Mesenchymal stem cell (in vitro differentiated cells and primary cell): ENCODE measurements at regions not wholly inside any gene's neighbourhood (a gene's known extent, or its start where the extent isn't known, plus 50 kb on each side); places are given as distances from the start of the nearest gene placed in this dataset.
"Not testable (repeated sequence)": the region's sequence is repeated elsewhere in the genome, so short reads cannot be mapped to it uniquely, and the experiment has no call there.

ENCODE experiments used
- DNase-seq: peaks from one replicate; pipeline ENCODE4 v3.0.0-alpha.2; 2013
- H2AFZ ChIP-seq: one replicate; pipeline ENCODE4 v1.6.1; 2013; ENCODE audit warnings: low read depth, mild to moderate bottlenecking, control low read depth, inconsistent platforms, low read length, moderate library complexity
- H2AK5ac ChIP-seq: 2 replicates; pipeline ENCODE4 v1.6.1; 2013; ENCODE audit warnings: low read length, moderate library complexity, mild to moderate bottlenecking, inconsistent platforms; ENCODE audit not compliant: severe bottlenecking
- H2BK120ac ChIP-seq: one replicate; pipeline ENCODE4 v1.6.1; 2013; ENCODE audit warnings: low read depth, mild to moderate bottlenecking, inconsistent platforms, low read length, moderate library complexity
- H2BK12ac ChIP-seq, 2 experiments: one replicate each; pipeline ENCODE4 v1.6.1; 2013; ENCODE audit warnings: inconsistent platforms in 2 of 2, low read length in 2 of 2, mild to moderate bottlenecking in 2 of 2, moderate library complexity in 2 of 2, control low read depth in 1 of 2
- H2BK15ac ChIP-seq: one replicate; pipeline ENCODE4 v1.6.1; 2013; ENCODE audit warnings: mild to moderate bottlenecking, low read depth, inconsistent platforms; ENCODE audit not compliant: poor library complexity, severe bottlenecking
- H2BK5ac ChIP-seq: 2 replicates; pipeline ENCODE4 v1.6.1; 2013; ENCODE audit warnings: low read depth, mild to moderate bottlenecking, low read length, control low read depth, inconsistent platforms; ENCODE audit not compliant: poor library complexity, severe bottlenecking
- H3K14ac ChIP-seq, 2 experiments: one replicate each; pipeline ENCODE4 v1.6.1; 2013; ENCODE audit warnings: inconsistent platforms in 2 of 2, low read length in 2 of 2, control low read depth in 1 of 2, mild to moderate bottlenecking in 1 of 2, moderate library complexity in 1 of 2
- H3K18ac ChIP-seq, 2 experiments: one replicate each; pipeline ENCODE4 v1.6.1; 2013; ENCODE audit warnings: inconsistent platforms in 2 of 2, low read length in 2 of 2, control low read depth in 1 of 2, low read depth in 1 of 2, mild to moderate bottlenecking in 1 of 2
- H3K23ac ChIP-seq, 2 experiments: one replicate each; pipeline ENCODE4 v1.6.1; 2013; ENCODE audit warnings: inconsistent platforms in 2 of 2, low read length in 2 of 2, mild to moderate bottlenecking in 2 of 2, moderate library complexity in 2 of 2, control low read depth in 1 of 2
- H3K27ac ChIP-seq: 2 replicates; pipeline ENCODE4 v1.5.1; 2013; ENCODE audit warnings: mild to moderate bottlenecking, moderate library complexity, low read length, control low read depth, inconsistent platforms; ENCODE audit not compliant: poor library complexity, severe bottlenecking
- H3K27me3 ChIP-seq, 2 experiments: 2 replicates each; pipeline versions ENCODE4 v1.6.1 to v1.7.0; 2013; ENCODE audit warnings: low read length in 2 of 2, mild to moderate bottlenecking in 2 of 2, moderate library complexity in 2 of 2, control low read depth in 1 of 2, inconsistent platforms in 1 of 2; ENCODE audit not compliant: control insufficient read depth in 1 of 2, insufficient read depth in 1 of 2
- H3K36me3 ChIP-seq, 2 experiments: 2 replicates each; pipeline versions ENCODE4 v1.6.1 to v1.7.0; 2013; ENCODE audit warnings: low read length in 2 of 2, control low read depth in 1 of 2, inconsistent platforms in 1 of 2, low read depth in 1 of 2, mild to moderate bottlenecking in 1 of 2; ENCODE audit not compliant: insufficient read depth in 2 of 2, control insufficient read depth in 1 of 2
- H3K4ac ChIP-seq, 2 experiments: one replicate each; pipeline ENCODE4 v1.6.1; 2013; ENCODE audit warnings: inconsistent platforms in 2 of 2, low read length in 2 of 2, mild to moderate bottlenecking in 2 of 2, moderate library complexity in 2 of 2, control low read depth in 1 of 2, low read depth in 1 of 2
- H3K4me1 ChIP-seq: 2 replicates; pipeline ENCODE4 v1.6.1; 2013; ENCODE audit warnings: low read depth, low read length, control low read depth; ENCODE audit not compliant: control insufficient read depth, insufficient read depth
- H3K4me2 ChIP-seq: 2 replicates; pipeline ENCODE4 v1.6.1; 2013; ENCODE audit warnings: low read length, mild to moderate bottlenecking, inconsistent platforms; ENCODE audit not compliant: poor library complexity, severe bottlenecking
- H3K4me3 ChIP-seq, 2 experiments: 2 replicates each; pipeline versions ENCODE4 v1.5.1 to v1.7.0; 2013; ENCODE audit warnings: low read length in 2 of 2, mild to moderate bottlenecking in 2 of 2, control low read depth in 1 of 2, low read depth in 1 of 2; ENCODE audit not compliant: insufficient read depth in 1 of 2
- H3K79me1 ChIP-seq: replicated peaks from 2 replicates; pipeline ENCODE4 v1.6.1; 2013; ENCODE audit warnings: mild to moderate bottlenecking, control low read depth, low read length, inconsistent platforms; ENCODE audit not compliant: poor library complexity, severe bottlenecking
- H3K9ac ChIP-seq: 2 replicates; pipeline ENCODE4 v1.7.0; 2013; ENCODE audit warnings: mild to moderate bottlenecking, low read length, moderate library complexity
- H3K9me3 ChIP-seq: 2 replicates; pipeline ENCODE4 v1.7.0; 2013; ENCODE audit warnings: mild to moderate bottlenecking, low read length; ENCODE audit not compliant: control insufficient read depth
- H4K8ac ChIP-seq: one replicate; pipeline ENCODE4 v1.6.1; 2013; ENCODE audit warnings: inconsistent platforms, mild to moderate bottlenecking, low read length, moderate library complexity
- H4K91ac ChIP-seq: one replicate; pipeline ENCODE4 v1.6.1; 2013; ENCODE audit warnings: mild to moderate bottlenecking, low read length, inconsistent platforms
- WGBS: methylation state at CpG from one replicate; pipeline ENCODE4 v1.1.7; 2013; ENCODE audit warnings: mixed read lengths; 5-methylcytosine and 5-hydroxymethylcytosine counted together

GRCh38 chr9:66727540-66727939 lies 173.0 kb upstream of the ZNF658 start:
- not testable (repeated sequence) for H3K23ac ChIP-seq, H3K9me3 ChIP-seq, H3K4ac ChIP-seq, H2AK5ac ChIP-seq, H2BK12ac ChIP-seq, H3K27me3 ChIP-seq, H3K27ac ChIP-seq, H3K36me3 ChIP-seq, H2BK120ac ChIP-seq, H3K4me2 ChIP-seq, H3K9ac ChIP-seq, H4K91ac ChIP-seq, H3K4me1 ChIP-seq, H2BK15ac ChIP-seq, DNase-seq, H3K4me3 ChIP-seq, H2BK5ac ChIP-seq, H3K18ac ChIP-seq, H3K79me1 ChIP-seq, H3K14ac ChIP-seq, H4K8ac ChIP-seq, H2AFZ ChIP-seq

DNA sequence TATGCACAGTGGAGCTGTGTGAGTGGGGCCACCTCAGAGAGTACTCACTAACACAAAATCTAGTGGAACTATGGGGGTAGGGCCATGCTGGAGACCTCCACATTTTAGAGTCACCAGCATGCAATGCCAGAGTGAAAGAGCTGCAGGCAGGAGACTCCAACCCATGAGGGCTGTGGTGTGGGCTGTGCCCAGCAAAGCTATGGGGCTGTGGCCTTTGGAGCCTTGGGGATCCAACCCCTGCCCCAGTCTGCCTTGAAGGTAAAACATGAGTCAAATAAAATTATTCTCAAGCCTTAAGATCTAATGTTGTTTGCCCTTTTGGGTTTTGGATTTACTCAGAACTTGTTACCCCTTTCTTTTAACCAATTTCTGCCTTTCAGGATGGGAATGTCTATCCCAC lies 163.8 kb upstream of the ZNF658 start:
- not testable (repeated sequence) for H2AK5ac ChIP-seq, H3K4me1 ChIP-seq, H2BK5ac ChIP-seq, H3K14ac ChIP-seq, H2AFZ ChIP-seq, H3K18ac ChIP-seq, H3K4me2 ChIP-seq, H3K23ac ChIP-seq, H2BK120ac ChIP-seq, H2BK15ac ChIP-seq, H3K36me3 ChIP-seq, H3K27me3 ChIP-seq, H3K79me1 ChIP-seq, H3K9ac ChIP-seq, H4K91ac ChIP-seq, DNase-seq, H3K27ac ChIP-seq, H3K4me3 ChIP-seq, H3K4ac ChIP-seq, H2BK12ac ChIP-seq, H3K9me3 ChIP-seq, H4K8ac ChIP-seq

DNA sequence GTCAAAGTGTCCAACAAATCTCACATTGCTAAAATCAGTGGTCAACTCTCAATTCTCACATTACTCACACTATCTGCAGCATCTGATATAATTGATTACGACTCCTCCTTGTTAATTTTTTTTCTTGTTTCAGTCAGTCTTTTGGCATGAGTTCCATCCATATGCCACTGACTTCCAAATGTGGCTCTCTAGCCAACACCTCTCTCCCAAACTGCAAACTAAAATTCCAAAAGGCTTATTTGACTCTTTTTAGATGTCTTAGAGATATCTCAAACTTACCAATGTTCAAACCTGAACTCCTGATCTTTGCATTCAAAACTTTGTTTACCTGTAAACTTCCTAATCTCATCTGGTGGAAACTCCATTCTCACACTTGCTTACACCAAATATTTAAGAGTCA lies 162.1 kb upstream of the ZNF658 start:
- H3K18ac ChIP-seq, H2BK15ac ChIP-seq, H3K9ac ChIP-seq, H3K27ac ChIP-seq, H2BK5ac ChIP-seq, H3K4me1 ChIP-seq, H3K14ac ChIP-seq, H3K9me3 ChIP-seq, H3K23ac ChIP-seq, H4K8ac ChIP-seq, H3K4me3 ChIP-seq, H3K4me2 ChIP-seq, H2BK12ac ChIP-seq, H2AK5ac ChIP-seq, H3K79me1 ChIP-seq, DNase-seq, H4K91ac ChIP-seq, H2AFZ ChIP-seq, H2BK120ac ChIP-seq, H3K4ac ChIP-seq, H3K36me3 ChIP-seq, H3K27me3 ChIP-seq: not testable (repeated sequence)
- WGBS = 57% methylated on average over 1 of the region's 1 CpG

- not testable (repeated sequence) for H3K27ac ChIP-seq, H3K9ac ChIP-seq, H4K8ac ChIP-seq, H3K4me2 ChIP-seq, H2AK5ac ChIP-seq, H3K79me1 ChIP-seq, H3K4me3 ChIP-seq, H3K36me3 ChIP-seq, H2BK12ac ChIP-seq, H3K4ac ChIP-seq, H2BK120ac ChIP-seq, H2BK15ac ChIP-seq, H3K27me3 ChIP-seq, H3K23ac ChIP-seq, H2BK5ac ChIP-seq, DNase-seq, H4K91ac ChIP-seq, H3K4me1 ChIP-seq, H3K9me3 ChIP-seq, H2AFZ ChIP-seq, H3K14ac ChIP-seq, H3K18ac ChIP-seq
- WGBS = no CpG with 5 or more reads among the region's 4 CpGs
These were observed 160.4 kb upstream of the ZNF658 start for GRCh38 chr9:66740136-66740535.
